Adrenal gland (tissue), 9 donors: ENCODE measurements at regions not wholly inside any gene's neighbourhood (a gene's known extent, or its start where the extent isn't known, plus 50 kb on each side); places are given as distances from the start of the nearest gene placed in this dataset.

Source experiments
- DNase-seq, 7 donors: peaks; one replicate each; pipeline ENCODE4 v3.0.0-alpha.2; 2019 to 2020
- H3K27ac ChIP-seq, 5 donors: fragments of 200-600 bp; sonication (generic) in 4 of 5; 1 replicate in 3 of 5; 2 replicates in 2 of 5; pipeline versions ENCODE4 v1.5.1 to v1.8.0; 2016 to 2020; ENCODE audit warnings: mild to moderate bottlenecking in 1 of 5
- H3K27me3 ChIP-seq: fragments of 200-600 bp; 2 replicates; pipeline ENCODE4 v1.8.0; 2021
- H3K36me3 ChIP-seq, 2 donors: fragments of 200-600 bp; replicated peaks in 1 of 2; 1 replicate in 1 of 2; 2 replicates in 1 of 2; pipeline versions ENCODE4 v1.5.1 to v1.8.0; 2018 to 2022
- H3K4me1 ChIP-seq, 2 donors: fragments of 200-600 bp; replicated peaks in 1 of 2; 1 replicate in 1 of 2; 2 replicates in 1 of 2; pipeline versions ENCODE4 v1.5.1 to v1.8.0; 2018 to 2021
- H3K4me3 ChIP-seq, 4 donors: fragments of 200-600 bp; sonication (generic) in 3 of 4; one replicate each; pipeline ENCODE4 v1.5.1; 2016 to 2018
- H3K9me3 ChIP-seq, 3 donors: fragments of 200-600 bp; sonication (generic) in 1 of 3; replicated peaks in 1 of 3; 1 replicate in 2 of 3; 2 replicates in 1 of 3; pipeline versions ENCODE4 v1.5.1 to v1.8.0; 2016 to 2021
- POLR2A ChIP-seq, 2 donors: fragments of 450-650 bp; IDR thresholded peaks; one replicate each; pipeline ENCODE4 v1.6.1; 2017; ENCODE audit warnings: antibody characterized with exemption in 2 of 2, mild to moderate bottlenecking in 2 of 2, moderate library complexity in 1 of 2
- WGBS, 4 donors: extraction: QIAGEN DNeasy Blood & Tissue Kit in 2 of 4; methylation state at CpG; one replicate each; pipeline versions ENCODE4 v1.1.5 to v1.1.7; 2013 to 2017; 5-methylcytosine and 5-hydroxymethylcytosine counted together
- intact Hi-C, 2 donors: fragments of 100-400 bp; cut with DNase I; formaldehyde crosslinking; loops; one replicate each; pipeline versions ENCODE4 v1.14.1 to v1.15.0; 2022 to 2023
- TF ChIP-seq, protein P1 (sequence below), 6 experiments: fragments of 450-650 bp in 4 of 6; fragments of 200-600 bp in 2 of 6; sonication (generic) in 1 of 6; IDR thresholded peaks; 1 replicate in 5 of 6; 2 replicates in 1 of 6; pipeline versions ENCODE4 v1.5.1 to v1.8.0; 2016 to 2021; ENCODE audit warnings: antibody characterized with exemption in 6 of 6, mild to moderate bottlenecking in 2 of 6, moderate library complexity in 1 of 6
- donor health status: healthy with polysubstance abuse.
- donor health status: Bipolar disorder and iron deficiency.
- donor health status: DM: yes; HTN: yes; CAD: no.
- donor health status: DM: no; HTN: no; CAD: no.
- donor health status: DM: no; HTN: no; CAD: no.

DNA sequence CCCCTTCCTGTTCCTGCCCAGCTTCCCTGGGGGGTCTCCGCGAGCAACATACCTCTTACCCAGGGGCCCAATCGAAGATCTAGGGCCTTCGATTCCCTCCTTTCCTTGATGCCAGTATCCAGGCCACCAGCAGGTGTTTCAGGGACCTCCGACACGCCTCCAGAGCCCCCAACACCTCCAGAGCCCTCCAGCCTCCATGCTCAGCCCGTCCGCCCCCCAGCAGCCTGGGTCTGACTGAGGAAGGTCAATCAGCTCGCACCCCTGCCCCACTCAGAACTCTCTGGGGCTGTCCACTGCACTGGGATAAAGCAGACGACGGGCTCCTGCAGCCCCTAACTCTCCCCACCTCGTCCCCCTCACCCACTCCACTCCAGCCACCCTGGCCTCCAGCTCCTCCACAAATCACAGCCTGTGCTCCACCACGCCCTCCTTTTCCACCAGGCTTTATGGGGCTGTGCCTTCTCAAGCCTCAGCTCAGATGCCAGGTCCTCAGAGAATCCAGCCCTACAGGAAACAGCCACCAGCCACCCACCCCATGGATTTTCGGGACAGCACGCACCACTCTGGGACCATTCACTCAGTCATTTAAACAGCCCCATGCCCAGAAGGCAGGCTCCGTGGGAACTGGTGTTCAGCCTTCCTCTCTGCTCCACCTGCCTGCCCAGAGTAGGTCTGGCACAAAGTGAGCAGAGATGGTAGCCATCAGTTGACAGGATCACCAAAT is 247.1 kb downstream of the RBFOX3 start:
- peaks cover 7% of the 10 kb centered on the region for H3K27me3 ChIP-seq
- TF ChIP-seq, protein P1, sequence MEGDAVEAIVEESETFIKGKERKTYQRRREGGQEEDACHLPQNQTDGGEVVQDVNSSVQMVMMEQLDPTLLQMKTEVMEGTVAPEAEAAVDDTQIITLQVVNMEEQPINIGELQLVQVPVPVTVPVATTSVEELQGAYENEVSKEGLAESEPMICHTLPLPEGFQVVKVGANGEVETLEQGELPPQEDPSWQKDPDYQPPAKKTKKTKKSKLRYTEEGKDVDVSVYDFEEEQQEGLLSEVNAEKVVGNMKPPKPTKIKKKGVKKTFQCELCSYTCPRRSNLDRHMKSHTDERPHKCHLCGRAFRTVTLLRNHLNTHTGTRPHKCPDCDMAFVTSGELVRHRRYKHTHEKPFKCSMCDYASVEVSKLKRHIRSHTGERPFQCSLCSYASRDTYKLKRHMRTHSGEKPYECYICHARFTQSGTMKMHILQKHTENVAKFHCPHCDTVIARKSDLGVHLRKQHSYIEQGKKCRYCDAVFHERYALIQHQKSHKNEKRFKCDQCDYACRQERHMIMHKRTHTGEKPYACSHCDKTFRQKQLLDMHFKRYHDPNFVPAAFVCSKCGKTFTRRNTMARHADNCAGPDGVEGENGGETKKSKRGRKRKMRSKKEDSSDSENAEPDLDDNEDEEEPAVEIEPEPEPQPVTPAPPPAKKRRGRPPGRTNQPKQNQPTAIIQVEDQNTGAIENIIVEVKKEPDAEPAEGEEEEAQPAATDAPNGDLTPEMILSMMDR (IDR thresholded peaks at IDR 0.05), result no peak
- TF ChIP-seq POLR2A (IDR thresholded peaks at IDR 0.05), result no peak
- H3K9me3 ChIP-seq, result no peaks in the 10 kb centered on the region
- H3K27ac ChIP-seq, result no peak overlapping the region
- intact Hi-C loops, result no loop called here
- H3K4me1 ChIP-seq, result no peaks in the 10 kb centered on the region
- H3K36me3 ChIP-seq, result no peaks in the 10 kb centered on the region
- no peak overlapping the region for H3K4me3 ChIP-seq
- 67 to 79% (median 72%) methylated on average over 16 of the region's 16 CpGs for WGBS, 4 donors
- DNase-seq, result no peak

DNA sequence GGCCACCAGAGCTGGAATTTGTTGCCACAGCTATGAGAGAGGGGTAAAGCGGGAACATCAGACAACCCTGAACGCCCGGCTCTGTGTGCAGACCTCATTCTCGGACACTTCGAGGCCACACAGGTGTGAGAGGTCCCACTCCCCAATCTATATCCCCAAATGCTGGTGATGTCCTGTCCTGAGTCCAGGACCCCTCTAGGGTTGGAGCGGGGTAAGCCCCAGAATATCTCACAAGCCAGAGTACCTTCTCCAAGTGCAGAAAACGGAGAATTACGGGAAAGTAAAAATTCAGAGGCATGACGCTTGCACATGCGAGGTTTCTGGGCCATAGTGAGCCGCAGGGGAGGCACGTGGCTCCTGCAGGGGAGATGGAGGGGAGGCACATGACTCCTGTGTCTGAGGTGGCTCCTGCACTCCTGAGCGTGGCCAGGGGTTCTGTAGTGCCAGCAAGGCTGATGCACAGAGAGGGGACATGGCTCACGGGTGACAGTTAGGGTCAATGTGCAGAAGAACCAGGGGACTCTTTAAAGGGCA is 248.0 kb downstream of the RBFOX3 start:
- H3K36me3 ChIP-seq, result no peaks in the 10 kb centered on the region
- intact Hi-C loops, result no loop called here
- H3K27ac ChIP-seq, result no peak overlapping the region
- 66 to 82% (median 74%) methylated on average over 9 to 14 of the region's 14 CpGs for WGBS, 4 donors
- H3K9me3 ChIP-seq, result no peaks in the 10 kb centered on the region
- H3K4me3 ChIP-seq, result no peak overlapping the region
- no peaks in the 10 kb centered on the region for H3K4me1 ChIP-seq
- TF ChIP-seq POLR2A (IDR thresholded peaks at IDR 0.05), result no peak
- peaks cover 4% of the 10 kb centered on the region for H3K27me3 ChIP-seq
- DNase-seq, result no peak

DNA sequence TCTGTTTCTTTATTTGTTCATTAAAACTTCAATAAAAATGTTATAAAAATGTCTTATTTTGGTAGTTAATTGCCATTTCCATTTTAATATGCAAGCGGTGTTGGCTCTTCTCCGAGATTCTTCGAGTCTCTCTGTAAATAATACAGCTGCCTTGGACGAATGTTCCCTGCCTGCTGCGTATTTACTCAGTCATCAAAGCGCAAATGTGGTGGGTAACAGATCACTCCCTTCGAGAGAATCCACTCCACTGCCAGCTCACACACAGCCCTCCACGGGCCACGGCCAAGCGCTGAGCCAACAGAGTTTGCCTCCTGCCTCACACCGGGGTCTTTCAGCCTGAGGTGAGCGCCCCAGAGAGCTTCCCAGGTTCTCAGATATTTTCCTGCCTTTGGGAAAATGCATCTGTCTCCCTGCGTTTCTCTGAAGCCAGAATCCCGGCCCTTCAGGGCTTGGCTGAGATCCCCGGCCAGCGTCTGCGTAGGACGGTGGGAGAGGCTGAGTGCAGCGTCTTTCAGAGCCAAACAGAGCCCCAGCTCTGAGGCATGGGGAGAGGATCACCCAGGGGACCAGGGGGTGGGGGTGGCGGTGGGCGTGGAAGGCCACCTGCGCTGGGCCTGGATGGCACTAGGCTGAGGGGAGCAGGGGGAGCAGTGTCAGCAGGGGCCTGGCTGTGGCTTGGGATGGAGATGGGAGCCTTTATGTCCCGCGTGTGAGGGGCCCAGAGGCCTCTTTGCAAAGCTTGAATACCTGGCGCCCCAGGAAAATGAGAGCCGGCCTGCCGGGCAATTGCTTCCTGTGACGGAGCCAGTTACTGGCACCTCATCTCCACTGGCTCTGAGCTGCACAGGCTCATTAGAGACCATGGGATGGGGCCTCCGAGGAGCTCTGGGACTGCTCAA is 248.7 kb downstream of the RBFOX3 start:
- H3K9me3 ChIP-seq, result no peaks in the 10 kb centered on the region
- H3K4me1 ChIP-seq, result no peaks in the 10 kb centered on the region
- no peak overlapping the region for H3K4me3 ChIP-seq
- intact Hi-C loops, result no loop called here
- no peak for DNase-seq
- no peaks in the 10 kb centered on the region for H3K36me3 ChIP-seq
- 51 to 60% (median 53%) methylated on average over 20 to 29 of the region's 29 CpGs for WGBS, 4 donors
- H3K27ac ChIP-seq, result no peak overlapping the region
- TF ChIP-seq POLR2A (IDR thresholded peaks at IDR 0.05), result no peak
- peaks cover 4% of the 10 kb centered on the region for H3K27me3 ChIP-seq

DNA sequence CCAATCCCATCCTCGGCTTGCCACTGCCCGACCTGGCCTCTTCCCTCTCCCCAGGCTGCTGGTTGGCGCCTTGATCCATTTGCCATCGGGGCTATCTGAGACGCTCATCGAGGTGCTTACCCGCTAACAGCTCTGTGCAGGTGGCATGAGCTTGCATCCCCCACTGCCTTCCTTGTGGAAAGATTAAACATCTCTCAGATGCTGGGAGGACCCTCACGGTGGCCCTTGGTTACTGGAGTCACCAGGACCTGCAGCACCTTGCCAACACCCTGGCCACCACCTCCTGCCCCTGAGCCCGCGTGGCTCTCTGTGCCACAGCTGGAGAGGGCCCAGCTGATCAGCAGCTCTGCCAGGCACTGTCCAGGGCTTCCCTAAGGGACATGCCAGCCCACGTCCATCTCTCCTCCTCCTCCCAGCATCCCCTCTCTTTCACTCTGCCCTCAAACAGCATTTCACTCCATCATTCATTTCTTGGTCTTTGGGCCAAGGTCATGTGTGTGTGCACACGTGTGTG is 249.6 kb downstream of the RBFOX3 start:
- 66 to 71% (median 68%) methylated on average over 11 to 12 of the region's 12 CpGs for WGBS, 4 donors
- Histone ChIP-seq H3K27me3 (peaks cover 7% of the 10 kb centered on the region), H3K36me3 (no peaks in the 10 kb centered on the region), H3K27ac (no peak overlapping the region), H3K9me3 (no peaks in the 10 kb centered on the region), H3K4me3 (no peak overlapping the region), H3K4me1 (no peaks in the 10 kb centered on the region)
- DNase-seq, result no peak
- intact Hi-C loops, result no loop called here
- TF ChIP-seq, protein P1 (IDR thresholded peaks at IDR 0.05), result no peak
- no peak for TF ChIP-seq POLR2A (IDR thresholded peaks at IDR 0.05)

DNA sequence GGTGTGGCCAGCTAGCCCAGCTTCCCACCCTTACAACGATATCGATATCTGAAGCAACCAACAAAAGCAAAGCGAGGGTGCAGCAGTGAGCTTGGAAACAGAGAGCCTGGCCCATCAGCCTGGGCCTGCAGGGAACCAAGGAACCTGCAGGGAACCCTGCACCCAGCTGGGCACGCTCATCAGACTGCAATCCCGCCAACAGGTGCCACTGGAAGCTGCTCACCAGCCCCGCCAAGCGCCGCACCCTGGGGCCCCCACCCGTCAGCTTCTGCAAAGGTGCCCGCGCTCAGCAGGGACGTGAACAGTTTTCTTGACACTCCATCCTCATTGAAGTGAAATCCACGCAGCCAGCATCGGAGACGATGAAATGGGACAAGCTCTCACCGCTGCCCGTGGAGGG is 250.7 kb downstream of the RBFOX3 start:
- Histone ChIP-seq H3K4me3 (no peak overlapping the region), H3K9me3 (no peaks in the 10 kb centered on the region), H3K27ac (no peak overlapping the region), H3K27me3 (peaks cover 10% of the 10 kb centered on the region), H3K36me3 (no peaks in the 10 kb centered on the region), H3K4me1 (no peaks in the 10 kb centered on the region)
- 81 to 88% (median 83%) methylated on average over 13 to 17 of the region's 17 CpGs for WGBS, 4 donors
- no peak for DNase-seq
- intact Hi-C loops, result no loop called here
- TF ChIP-seq, protein P1 (IDR thresholded peaks at IDR 0.05), result no peak
- no peak for TF ChIP-seq POLR2A (IDR thresholded peaks at IDR 0.05)
